ENCODE measurements at regions not wholly inside any gene's neighbourhood (a gene's known extent, or its start where the extent isn't known, plus 50 kb on each side); places are given as distances from the start of the nearest gene placed in this dataset.
"Not testable (repeated sequence)": the region's sequence is repeated elsewhere in the genome, so short reads cannot be mapped to it uniquely, and the experiment has no call there.

DNA sequence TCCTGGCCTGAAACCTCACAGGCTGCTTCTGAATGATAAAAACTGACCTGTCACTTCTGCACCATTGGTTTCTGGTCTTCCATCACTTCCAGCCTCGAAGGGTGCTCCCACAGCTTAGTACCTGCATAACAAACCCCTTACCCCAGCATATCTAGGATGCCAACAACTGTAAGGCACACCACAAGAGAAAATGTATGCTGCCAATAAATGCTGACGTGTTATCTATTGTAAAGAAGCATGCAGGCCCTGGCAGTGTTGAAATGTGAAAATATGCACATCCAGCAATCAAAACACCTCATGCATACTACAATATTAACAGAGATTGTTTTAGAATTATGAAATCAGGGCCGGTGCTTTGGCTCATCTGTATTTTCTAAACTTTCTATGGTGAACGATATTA lies 242.0 kb upstream of the NSMCE3 start:
- DNase-seq (ENCODE audit: low read depth in 2 of 2): no peak

DNA sequence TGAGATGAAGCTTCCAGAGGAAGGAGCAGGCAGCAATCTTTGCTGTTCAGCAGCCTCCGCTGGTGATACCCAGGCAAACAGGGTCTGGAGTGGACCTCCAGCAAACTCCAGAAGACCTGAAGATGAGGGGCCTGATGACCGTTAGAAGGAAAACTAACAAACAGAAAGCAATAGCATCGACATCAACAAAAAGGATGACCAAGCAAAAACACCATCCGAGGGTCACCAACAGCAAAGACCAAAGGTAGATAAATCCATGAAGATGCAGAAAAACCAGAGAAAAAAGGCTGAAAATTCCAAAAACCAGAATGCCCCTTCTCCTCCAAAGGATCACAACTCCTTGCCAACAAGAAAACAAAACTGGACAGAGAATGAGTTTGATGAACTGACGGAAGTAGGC lies 235.9 kb upstream of the NSMCE3 start:
- not testable (repeated sequence) for DNase-seq (ENCODE audit: low read depth in 2 of 2)

DNA sequence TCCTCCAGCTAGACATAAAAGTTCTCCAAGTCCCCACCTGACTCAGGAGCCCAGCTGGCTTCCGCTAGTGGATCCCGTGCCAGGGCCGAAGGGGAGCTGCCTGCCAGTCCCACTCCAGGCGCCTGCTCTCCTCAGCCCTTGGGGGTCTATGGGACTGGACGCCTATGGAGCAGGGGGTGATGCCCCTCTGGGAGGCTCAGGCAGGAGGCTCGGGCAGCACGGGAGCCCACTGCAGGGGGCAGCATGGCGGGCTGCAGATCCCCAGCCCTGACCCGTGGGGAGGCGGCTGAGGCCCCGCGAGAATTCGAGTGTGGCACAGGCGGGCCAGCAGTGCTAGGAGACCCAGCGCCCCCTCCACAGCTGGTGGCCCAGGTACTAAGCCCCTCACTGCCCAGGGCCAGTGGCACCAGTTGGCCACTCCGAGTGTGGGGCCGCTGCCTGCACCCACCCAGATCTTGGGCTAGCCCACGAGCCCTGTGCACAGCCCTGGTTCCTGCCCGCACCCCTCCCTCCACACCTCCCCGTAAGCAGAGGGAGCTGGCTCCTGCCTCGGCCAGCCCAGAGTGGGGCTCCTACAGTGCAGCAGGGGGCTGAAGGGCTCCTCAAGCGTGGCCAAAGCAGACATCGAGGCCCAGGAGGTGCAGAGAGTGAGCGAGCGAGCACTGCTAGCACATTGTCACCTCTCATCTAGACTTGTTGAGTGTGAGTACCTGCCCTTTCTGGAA lies 221.3 kb upstream of the NSMCE3 start:
- DNase-seq (ENCODE audit: low read depth in 2 of 2): no peak

DNA sequence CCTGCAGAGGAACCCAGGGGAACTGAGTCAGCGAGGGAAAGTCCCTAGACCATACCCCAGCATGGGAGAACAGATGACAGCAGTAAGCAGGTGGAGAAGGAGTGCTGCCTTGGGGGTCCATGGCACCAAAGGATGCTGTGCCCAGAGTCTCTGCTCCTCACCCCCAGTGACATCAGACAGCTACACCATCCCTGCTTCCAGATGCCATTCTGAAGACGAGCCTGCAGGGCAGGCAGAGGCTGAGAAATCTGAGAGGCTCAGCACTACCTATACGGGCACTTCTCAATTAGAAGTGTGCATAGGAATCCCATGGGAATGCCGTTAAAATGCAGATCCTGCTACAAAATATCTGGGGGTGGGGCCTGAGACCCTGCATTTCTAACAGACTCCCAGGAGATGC lies 211.3 kb upstream of the NSMCE3 start:
- no peak for DNase-seq (ENCODE audit: low read depth in 2 of 2)

DNA sequence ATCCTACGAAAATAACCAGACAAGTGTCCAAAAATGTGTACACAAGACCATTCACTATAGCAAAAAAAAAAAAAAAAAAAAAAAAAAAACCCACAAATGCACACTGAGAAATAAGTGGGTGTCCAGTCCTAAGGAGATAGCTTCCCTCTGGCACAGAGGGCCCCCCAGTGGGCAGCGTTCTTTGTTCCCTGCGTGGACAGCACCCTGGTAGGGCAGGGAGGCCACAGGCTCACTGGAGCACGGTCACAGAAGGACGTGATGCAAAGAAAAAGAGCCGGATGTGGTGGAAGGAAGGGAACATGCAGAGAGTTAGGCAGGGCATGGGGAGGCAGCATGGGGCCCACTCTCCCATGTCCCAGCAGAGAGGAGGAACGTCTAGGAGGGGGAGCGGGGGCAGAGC lies 210.7 kb upstream of the NSMCE3 start:
- no peak for DNase-seq (ENCODE audit: low read depth in 2 of 2)

DNA sequence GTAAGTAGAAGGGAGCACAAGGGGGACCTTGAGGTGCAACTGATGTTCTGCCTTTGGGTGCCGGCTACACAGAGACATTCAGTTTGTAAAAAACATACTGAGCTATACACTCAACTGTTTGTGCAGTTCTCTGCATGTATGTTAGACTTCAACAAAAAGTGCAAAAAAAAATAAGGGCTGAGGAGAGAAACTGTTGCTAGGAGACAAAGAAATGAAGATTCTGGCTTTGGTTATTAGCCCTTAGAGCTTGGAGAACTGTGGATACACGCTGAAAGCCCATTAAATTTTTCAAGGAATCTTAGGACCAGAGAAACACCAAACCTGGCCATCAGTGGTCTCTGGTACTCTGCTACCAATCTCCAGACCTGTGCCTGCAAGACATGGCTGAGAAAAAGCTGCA lies 207.6 kb upstream of the NSMCE3 start:
- no peak for DNase-seq (ENCODE audit: low read depth in 2 of 2)

DNA sequence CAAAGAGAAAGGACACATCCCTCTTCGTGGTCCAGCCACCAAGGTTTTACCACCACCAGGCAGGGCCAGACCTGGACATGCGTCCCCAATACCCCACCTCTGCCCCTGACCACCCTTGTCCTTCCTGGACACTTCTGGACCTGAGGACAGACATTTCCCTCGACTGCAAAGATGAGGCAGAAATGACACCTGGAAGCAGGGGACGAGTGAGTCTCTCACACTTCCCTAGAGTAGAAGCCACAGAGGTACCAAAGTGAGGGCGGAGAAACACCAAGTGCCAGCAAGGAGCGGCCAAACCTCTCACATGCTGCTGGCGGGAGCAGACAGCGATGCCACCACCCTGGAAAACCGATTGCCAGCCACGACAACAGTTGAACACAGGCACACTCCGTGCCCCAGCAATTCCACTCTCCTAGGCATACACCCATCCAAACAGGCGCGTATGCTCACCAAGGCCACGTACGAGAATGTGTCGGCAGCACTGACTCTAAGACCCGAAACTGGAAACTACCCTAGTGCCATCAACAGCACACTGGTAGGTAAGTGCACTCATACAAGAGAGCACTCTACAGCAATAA lies 207.0 kb upstream of the NSMCE3 start:
- DNase-seq (ENCODE audit: low read depth in 2 of 2): no peak

DNA sequence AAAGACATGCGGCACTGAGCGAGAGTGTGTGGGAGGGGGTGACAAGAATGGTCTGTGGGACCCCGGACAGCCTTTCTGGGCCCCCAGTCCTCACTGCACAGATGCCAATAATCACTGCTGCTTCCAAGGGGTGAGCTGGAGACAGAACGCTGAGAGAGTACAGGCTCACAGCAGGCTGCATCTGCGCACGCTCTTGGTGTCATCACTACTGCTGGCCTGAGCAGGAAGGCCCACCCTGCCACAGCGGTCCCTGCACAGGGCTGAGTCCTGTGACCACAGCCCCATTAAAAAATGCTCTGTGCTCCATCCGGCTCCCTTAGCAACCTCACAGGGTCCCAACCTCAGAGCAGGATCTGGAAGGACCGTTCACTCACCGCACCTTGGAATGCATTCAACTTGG lies 205.5 kb upstream of the NSMCE3 start:
- DNase-seq (ENCODE audit: low read depth in 2 of 2): no peak

DNA sequence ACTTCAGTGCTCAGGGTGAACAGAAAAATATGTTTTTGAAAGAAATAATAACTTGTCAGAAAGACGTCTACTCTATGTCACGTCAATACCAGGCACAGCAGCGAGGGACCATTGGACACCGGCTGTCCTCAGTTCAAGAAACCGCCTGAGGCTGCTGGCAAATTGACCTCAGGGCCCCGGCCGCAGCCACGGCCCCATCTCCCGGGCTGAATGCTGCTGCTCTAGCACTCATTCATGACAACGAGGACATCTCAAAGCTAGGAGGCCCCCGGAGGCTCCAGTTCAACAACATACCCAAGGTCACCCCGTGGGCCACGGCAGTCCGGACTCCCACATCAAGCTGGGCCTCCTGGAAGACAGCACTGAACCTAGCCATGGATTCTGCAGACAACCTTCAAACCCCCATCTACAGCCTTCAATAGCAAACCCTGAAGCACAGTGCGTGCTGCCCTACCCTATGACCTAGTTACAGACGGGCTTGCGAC lies 204.0 kb upstream of the NSMCE3 start:
- no peak for DNase-seq (ENCODE audit: low read depth in 2 of 2)

DNA sequence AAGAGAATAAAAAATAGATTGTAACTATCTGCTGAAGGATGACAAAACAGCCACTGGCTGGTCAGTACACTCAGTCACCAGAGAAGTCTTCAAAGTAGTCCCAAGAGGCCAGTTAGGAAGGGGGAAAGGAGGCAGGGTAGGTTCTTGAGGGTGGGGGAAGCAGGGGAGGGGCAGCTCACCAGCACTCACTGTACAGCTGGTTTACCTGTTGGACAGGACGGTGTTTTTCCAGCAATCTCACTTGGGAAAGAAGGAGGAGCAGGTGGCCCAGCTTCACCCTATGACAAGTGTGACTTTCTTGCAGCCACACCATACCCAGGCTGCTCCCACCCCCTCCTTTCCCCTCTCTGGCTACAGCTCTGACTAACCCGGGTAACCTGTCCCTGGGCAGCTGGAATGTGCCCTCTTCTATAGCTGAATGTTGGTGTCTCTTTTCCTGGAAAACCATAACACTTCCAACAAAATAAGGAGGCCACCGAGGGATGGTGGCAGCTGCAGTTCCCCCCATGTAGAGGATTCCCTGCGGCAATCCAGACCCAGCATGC lies 203.4 kb upstream of the NSMCE3 start:
- DNase-seq (ENCODE audit: low read depth in 2 of 2): no peak

DNA sequence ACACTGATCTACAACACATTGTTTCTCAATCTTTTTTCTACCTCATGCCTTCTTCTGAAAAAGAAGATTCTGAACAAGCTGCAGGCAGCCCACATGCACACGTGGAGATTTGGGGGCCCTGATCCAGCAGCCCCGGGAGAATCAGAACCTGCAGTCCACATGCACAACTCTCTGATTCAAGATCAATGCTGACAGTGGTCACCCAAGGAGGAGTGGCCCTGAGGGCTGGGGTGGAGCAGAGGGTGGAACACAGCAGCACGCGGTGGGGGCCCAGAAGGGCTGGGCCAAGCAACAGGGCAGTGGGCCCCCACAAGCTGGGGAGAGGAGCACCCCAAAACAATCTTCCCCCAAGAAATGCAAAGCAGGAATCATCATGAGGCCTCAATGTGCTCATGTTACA lies 202.1 kb upstream of the NSMCE3 start:
- no peak for DNase-seq (ENCODE audit: low read depth in 2 of 2)

DNA sequence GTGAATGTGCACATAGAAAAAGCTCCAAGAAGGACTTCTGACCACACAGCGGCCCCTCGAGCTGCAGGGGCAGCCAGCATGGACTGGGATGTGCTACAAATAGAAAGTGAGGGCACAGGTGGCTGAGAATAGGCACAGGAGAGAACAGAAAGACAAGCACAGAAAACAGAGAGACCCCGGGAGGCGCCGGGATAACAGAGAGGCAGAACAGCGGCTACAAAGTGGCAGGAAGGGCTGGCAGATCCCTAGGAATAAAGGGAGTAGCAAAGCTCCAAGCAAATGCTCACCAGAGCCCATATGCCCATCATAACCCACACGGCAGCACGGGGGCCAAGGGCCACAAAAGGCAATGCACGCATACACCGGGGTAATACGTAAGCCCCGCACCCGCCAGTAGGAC lies 201.7 kb upstream of the NSMCE3 start:
- no peak for DNase-seq (ENCODE audit: low read depth in 2 of 2)

DNA sequence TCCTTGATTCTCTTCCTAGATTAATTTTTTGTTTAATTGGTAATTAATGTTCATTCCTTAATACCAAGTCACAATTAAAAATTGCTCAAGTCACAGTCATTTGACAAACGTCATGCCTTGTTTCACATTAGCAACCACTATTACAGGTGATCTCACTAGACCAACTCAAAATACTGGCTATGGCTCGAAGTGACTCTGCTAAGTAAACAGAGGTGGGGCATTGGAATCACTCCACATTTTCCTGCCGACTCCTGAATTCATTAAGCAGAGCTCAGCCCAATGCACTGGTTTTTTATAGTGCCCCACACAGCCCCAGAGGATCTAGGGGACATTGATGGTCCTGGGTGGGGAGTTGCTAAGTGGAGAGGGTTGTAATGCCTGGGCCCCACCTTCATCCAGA lies 201.2 kb upstream of the NSMCE3 start:
- no peak for DNase-seq (ENCODE audit: low read depth in 2 of 2)

DNA sequence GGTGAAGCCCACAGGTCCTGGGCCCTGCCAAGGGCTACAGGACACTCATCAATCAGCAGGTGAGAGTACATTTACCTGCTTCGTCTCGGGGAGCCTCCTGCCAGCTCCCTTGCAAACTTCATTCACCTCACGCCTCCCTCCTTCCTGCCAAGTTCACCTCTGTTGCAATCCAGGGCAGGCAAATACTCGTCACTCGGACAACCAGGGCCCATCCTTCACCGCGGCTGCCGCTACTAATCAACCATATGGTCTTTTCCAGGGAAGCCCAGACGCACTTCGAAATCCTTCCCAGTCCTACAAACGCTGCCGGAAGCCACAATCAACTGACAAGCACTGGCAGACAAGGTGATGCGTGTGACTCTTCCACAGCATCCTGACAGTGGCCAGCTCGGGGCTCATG lies 200.7 kb upstream of the NSMCE3 start:
- no peak for DNase-seq (ENCODE audit: low read depth in 2 of 2)

DNA sequence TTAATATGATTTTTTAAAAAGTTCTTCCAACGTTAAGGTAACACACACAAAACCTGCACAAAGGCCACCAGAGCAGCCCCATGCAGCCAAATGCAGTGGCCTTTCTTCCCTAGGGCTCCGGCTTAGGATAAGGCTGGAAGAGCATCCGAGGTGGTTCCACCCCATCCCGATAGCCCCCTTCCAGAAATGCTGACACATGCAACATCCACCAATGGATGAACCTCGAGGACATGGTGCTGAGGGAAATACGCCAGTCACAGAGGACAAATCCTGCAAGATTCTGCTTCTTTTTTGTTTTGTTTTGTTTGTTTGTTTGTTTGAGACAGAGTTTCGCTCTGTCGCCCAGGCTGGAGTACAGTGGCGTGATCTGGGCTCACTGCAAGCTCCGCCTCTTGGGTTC lies 199.3 kb upstream of the NSMCE3 start:
- no peak for DNase-seq (ENCODE audit: low read depth in 2 of 2)

DNA sequence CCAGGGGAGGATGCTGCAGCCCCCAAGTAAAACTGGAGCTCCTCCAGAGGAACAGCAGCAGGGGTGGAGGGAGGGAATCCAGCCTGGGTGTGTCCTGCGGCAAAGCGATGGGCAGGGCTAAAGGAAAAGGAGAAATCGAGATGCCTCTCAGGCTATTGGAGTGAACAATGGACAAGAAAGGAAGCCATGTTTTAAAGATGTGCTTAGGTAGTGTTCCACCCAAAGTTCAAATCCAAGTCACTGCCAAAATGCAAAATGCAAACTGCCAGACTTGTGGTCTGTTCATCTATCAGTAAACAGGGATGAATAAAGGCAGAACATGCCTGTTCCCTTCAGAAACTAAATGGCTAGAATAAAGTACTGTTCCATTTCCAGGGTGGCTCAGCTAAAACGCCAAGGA lies 197.5 kb upstream of the NSMCE3 start:
- no peak for DNase-seq (ENCODE audit: low read depth in 2 of 2)

DNA sequence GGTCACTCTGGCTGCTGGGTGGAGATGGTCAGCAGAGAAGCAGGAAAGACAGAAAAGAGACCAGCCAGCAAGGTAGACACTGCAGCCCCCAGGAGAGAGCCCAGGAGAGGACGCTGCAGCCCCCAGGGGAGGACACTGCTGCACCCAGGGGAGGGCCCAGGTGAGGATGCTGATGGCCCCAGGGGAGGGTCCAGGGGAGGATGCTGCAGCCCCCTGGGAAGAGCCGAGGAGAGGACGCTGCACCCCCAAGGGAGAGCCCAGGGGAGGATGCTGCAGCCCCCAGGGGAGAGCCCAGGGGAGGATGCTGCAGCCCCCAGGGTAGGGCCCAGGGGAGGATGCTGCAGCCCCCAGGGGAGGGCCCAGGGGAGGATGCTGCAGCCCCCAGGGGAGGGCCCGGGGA lies 196.7 kb upstream of the NSMCE3 start:
- no peak for DNase-seq (ENCODE audit: low read depth in 2 of 2)

DNA sequence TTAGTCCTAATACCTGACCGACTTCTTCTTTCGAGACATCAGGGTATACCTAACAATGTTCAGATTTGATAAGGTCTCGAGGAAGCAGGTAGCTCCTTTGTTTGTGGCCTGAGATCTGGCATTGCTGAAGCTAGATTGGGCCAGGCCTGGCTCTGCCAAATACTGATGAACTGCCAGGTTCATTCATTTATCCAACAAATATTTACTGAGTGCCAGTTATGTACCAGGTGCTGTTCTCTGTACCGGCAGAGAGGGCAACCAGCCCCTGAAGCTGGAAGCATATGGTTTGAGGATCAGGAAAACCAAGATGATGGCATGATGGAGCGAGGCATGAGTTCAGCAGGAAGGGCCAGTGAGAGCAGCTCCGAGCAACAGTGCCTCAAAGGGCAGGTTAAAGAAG lies 196.2 kb upstream of the NSMCE3 start:
- DNase-seq (ENCODE audit: low read depth in 2 of 2): no peak

DNA sequence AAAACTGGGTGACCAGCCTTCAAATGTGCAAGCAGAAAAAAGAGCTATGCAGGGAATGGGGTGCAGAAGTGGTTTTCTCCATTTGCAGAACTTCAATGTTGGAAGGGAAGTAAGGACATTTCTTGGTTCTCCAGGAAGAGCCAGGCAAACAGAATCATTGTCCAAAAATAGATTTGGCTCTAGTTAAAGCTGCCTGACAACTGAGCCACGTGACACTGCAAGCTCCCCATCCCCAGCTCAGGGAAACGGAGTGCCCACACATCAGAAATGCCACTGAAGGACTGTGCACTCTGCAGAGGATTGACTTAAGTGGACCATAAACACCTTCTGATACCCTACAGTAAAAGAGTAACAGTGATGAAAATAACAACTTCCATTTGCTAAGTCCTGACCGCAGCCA lies 195.6 kb upstream of the NSMCE3 start:
- DNase-seq (ENCODE audit: low read depth in 2 of 2): no peak

DNA sequence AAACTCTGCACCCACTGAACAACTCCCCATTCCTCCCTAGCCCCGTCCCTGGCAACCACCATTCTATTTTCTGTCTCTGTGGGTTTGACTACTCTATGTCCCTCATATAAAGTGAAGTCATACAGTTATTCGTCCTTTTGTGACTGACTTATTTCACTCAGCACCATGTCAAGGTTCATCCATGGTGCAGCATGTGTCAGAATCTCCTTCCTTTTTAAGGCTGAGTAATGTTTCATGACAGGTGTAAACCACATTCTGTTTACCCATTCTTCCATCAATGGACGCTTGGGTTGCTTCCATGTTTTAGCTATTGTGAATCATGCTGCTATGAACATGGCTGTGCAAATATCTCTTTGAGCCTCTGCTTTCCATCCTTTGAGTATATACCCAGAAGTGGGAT lies 192.3 kb upstream of the NSMCE3 start:
- DNase-seq (ENCODE audit: low read depth in 2 of 2): no peak

DNA sequence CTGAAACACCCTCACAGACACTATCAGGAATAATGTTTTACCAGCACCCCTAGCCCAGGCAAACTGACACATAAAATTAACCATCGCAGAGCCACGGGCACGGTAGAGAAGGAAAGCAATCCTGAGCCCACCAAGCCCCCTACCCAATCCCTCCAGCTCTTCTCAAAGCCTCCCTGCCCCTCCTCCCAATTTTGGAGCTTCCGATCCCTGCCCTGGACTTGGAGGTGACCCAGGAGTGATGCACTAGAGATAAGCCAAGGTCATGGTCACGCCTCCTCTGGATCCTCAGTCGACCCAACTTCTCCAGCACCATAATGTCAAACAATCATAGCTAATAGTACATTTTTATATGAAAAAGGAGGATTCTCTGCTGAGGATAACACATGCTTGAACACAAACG lies 188.7 kb upstream of the NSMCE3 start:
- DNase-seq (ENCODE audit: low read depth in 2 of 2): no peak

DNA sequence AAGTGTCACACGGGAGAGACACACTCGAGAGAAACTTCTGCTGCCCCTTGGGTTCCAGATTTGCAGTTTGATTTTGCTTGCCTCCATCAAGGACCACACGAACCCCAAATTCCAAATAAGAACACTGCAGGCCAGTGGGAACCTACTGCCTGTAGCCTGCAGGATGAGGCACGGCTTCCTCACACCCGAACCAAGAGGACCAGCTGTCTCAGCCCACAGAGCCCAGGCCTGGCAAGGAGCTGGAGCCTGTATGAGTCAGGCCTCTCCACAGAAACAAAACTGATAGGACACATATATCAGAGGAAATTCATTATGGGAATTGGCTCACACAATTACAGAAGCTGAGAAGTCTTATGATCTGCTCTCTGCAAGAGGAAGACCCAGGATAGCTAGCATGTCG lies 188.1 kb upstream of the NSMCE3 start:
- DNase-seq (ENCODE audit: low read depth in 2 of 2): no peak

DNA sequence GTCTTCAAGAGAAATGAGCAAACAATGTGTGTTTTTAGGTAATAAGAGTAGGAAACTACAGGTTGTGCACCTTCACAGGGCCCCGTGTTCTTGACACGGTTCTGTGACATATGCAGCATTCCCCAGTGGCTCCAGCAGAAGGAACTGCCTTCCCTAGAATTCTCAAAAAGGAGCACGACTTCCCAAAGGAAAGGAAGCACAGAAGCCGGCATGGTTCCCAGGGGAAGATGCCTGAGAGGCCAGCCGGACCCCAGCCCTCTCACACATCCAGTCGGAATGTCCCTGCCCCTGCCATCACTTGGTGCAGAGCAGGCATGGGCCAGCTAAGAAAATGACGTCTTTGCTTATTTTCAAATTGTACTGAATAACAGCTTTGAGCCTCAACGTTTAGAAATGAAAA lies 187.3 kb upstream of the NSMCE3 start:
- DNase-seq (ENCODE audit: low read depth in 2 of 2): no peak

Measured in dermis microvascular lymphatic vessel endothelial cell (primary cell).